ENCODE measurements at regions not wholly inside any gene's neighbourhood (a gene's known extent, or its start where the extent isn't known, plus 50 kb on each side); places are given as distances from the start of the nearest gene placed in this dataset.

DNA sequence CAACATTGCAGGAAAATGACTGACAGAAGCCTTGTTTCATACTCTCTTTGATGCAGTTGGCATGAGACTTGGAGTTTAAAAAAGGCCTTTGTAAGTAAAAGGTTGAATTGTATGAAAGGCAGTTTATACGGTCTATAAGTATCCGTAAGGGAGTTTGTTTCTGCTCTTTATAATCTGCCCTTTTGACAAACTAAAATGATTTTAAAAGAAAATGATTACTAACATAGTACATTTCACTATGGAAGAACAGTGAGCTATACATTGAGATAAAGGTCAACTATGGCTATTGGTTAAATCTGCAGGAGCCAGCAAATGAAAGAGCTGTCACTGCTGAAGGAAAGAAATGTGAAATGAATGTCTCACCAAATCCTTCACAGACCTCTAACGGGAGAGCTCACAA lies 296.1 kb upstream of the SLITRK6 start:
- no peaks in the 10 kb centered on the region for H3K36me3 ChIP-seq
- intact Hi-C loops (cut with DNase I), result no loop called here
- 70 to 77% methylated on average over 3 of the region's 3 CpGs for WGBS, 2 donors
- no peaks in the 10 kb centered on the region for H3K4me1 ChIP-seq
- no peaks in the 10 kb centered on the region for H3K27me3 ChIP-seq
- TF ChIP-seq POLR2A (IDR thresholded peaks at IDR 0.05), result no peak
- TF ChIP-seq, protein P1, sequence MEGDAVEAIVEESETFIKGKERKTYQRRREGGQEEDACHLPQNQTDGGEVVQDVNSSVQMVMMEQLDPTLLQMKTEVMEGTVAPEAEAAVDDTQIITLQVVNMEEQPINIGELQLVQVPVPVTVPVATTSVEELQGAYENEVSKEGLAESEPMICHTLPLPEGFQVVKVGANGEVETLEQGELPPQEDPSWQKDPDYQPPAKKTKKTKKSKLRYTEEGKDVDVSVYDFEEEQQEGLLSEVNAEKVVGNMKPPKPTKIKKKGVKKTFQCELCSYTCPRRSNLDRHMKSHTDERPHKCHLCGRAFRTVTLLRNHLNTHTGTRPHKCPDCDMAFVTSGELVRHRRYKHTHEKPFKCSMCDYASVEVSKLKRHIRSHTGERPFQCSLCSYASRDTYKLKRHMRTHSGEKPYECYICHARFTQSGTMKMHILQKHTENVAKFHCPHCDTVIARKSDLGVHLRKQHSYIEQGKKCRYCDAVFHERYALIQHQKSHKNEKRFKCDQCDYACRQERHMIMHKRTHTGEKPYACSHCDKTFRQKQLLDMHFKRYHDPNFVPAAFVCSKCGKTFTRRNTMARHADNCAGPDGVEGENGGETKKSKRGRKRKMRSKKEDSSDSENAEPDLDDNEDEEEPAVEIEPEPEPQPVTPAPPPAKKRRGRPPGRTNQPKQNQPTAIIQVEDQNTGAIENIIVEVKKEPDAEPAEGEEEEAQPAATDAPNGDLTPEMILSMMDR (IDR thresholded peaks at IDR 0.05), result no peak
- no peak for DNase-seq
- H3K27ac ChIP-seq, result no peak overlapping the region
- no peaks in the 10 kb centered on the region for H3K9me3 ChIP-seq
- H3K4me3 ChIP-seq, result no peak overlapping the region

GRCh38 chr13:86090181-86090580 lies 291.0 kb upstream of the SLITRK6 start:
- TF ChIP-seq, protein P1 (IDR thresholded peaks at IDR 0.05), result no peak
- TF ChIP-seq POLR2A (IDR thresholded peaks at IDR 0.05), result no peak
- no peaks in the 10 kb centered on the region for H3K36me3 ChIP-seq
- H3K4me3 ChIP-seq, result no peak overlapping the region
- no peaks in the 10 kb centered on the region for H3K27me3 ChIP-seq
- H3K4me1 ChIP-seq, result no peaks in the 10 kb centered on the region
- 33 to 41% methylated on average over 2 of the region's 2 CpGs for WGBS, 2 donors
- H3K27ac ChIP-seq, result no peak overlapping the region
- intact Hi-C loops (cut with DNase I), result no loop called here
- no peaks in the 10 kb centered on the region for H3K9me3 ChIP-seq
- DNase-seq, result no peak

DNA sequence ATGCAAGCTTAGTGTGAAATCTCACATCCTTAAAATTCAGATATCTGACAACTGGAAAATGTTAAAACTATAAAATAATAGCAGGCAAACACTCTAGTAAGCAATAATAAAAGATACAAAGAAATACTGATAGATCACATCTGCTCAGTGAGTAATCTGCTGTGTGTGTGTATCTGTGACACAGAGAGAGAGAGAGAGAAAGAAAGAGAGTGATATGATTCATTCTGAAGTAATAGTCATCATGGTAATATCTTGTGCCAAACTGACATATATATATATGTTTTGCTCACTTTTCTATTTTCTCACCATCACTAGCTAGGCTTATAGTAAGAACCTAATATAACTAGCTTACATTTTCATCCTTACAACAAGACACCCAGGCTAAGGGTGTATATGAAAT lies 288.0 kb upstream of the SLITRK6 start:
- no peaks in the 10 kb centered on the region for H3K36me3 ChIP-seq
- DNase-seq, result no peak
- intact Hi-C loops (cut with DNase I), result no loop called here
- no peak overlapping the region for H3K4me3 ChIP-seq
- no peaks in the 10 kb centered on the region for H3K9me3 ChIP-seq
- no peak overlapping the region for H3K27ac ChIP-seq
- H3K27me3 ChIP-seq, result no peaks in the 10 kb centered on the region
- TF ChIP-seq, protein P1 (IDR thresholded peaks at IDR 0.05), result no peak
- TF ChIP-seq POLR2A (IDR thresholded peaks at IDR 0.05), result no peak
- no peaks in the 10 kb centered on the region for H3K4me1 ChIP-seq

GRCh38 chr13:86085890-86086289 lies 286.7 kb upstream of the SLITRK6 start:
- no peak for TF ChIP-seq POLR2A (IDR thresholded peaks at IDR 0.05)
- TF ChIP-seq, protein P1 (IDR thresholded peaks at IDR 0.05), result no peak
- intact Hi-C loops (cut with DNase I), result no loop called here
- DNase-seq, result no peak

DNA sequence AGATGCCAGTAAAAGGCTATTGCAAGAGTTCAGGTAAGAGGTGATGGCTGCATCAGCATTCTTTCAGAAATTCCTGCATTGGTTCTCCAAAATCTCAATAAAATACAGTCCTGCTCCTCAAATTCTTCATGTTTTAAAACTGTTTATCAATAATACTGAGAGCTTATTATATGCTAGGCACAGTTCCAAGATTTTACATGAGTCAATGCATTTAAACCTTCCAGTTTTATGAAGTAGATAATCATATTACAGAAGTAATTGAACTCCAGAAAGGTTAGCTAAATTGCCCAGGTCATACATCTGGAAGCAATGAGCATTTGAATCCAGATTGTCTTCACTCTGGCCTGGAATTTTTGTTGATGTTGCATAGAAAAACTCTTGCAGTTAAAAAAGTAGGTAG lies 282.9 kb upstream of the SLITRK6 start:
- no peak for DNase-seq
- TF ChIP-seq, protein P1 (IDR thresholded peaks at IDR 0.05), result no peak
- TF ChIP-seq POLR2A (IDR thresholded peaks at IDR 0.05), result no peak
- Histone ChIP-seq H3K27ac (no peak overlapping the region), H3K27me3 (no peaks in the 10 kb centered on the region), H3K9me3 (no peaks in the 10 kb centered on the region), H3K4me1 (no peaks in the 10 kb centered on the region), H3K4me3 (no peak overlapping the region), H3K36me3 (no peaks in the 10 kb centered on the region)
- intact Hi-C loops (cut with DNase I), result no loop called here

More at GRCh38 chr13:86085890-86086289, 286.7 kb upstream of the SLITRK6 start:
- H3K4me1 ChIP-seq, result no peaks in the 10 kb centered on the region
- no peaks in the 10 kb centered on the region for H3K9me3 ChIP-seq
- no peaks in the 10 kb centered on the region for H3K27me3 ChIP-seq
- H3K4me3 ChIP-seq, result no peak overlapping the region
- no peak overlapping the region for H3K27ac ChIP-seq
- no peaks in the 10 kb centered on the region for H3K36me3 ChIP-seq
